Peyer's patch (tissue), 4 donors: ENCODE measurements at regions not wholly inside any gene's neighbourhood (a gene's known extent, or its start where the extent isn't known, plus 50 kb on each side); places are given as distances from the start of the nearest gene placed in this dataset.
"Not testable (repeated sequence)": the region's sequence is repeated elsewhere in the genome, so short reads cannot be mapped to it uniquely, and the experiment has no call there.

Experiments
- DNase-seq, 3 donors: peaks; one replicate each; pipeline ENCODE4 v3.0.0-alpha.2; 2017 to 2019
- H3K27ac ChIP-seq, 4 donors: fragments of 200-600 bp; sonication (generic); one replicate each; pipeline ENCODE4 v1.5.1; 2016 to 2019
- H3K27me3 ChIP-seq, 2 donors: fragments of 200-600 bp; sonication (generic); one replicate each; pipeline ENCODE4 v1.5.1; 2019
- H3K36me3 ChIP-seq, 3 donors: fragments of 200-600 bp; sonication (generic); one replicate each; pipeline ENCODE4 v1.5.1; 2016 to 2019
- H3K4me1 ChIP-seq, 4 donors: fragments of 200-600 bp; sonication (generic); one replicate each; pipeline ENCODE4 v1.5.1; 2016 to 2019
- H3K4me3 ChIP-seq, 4 donors: fragments of 200-600 bp; sonication (generic); 1 replicate in 3 of 4; 2 replicates in 1 of 4; pipeline ENCODE4 v1.5.1; 2016 to 2019; ENCODE audit warnings: mild to moderate bottlenecking in 1 of 4
- H3K9me3 ChIP-seq, 4 donors: fragments of 200-600 bp; sonication (generic); one replicate each; pipeline ENCODE4 v1.5.1; 2016 to 2019; ENCODE audit warnings: mild to moderate bottlenecking in 1 of 4
- POLR2A ChIP-seq, 2 donors: fragments of 450-650 bp; IDR thresholded peaks; one replicate each; pipeline ENCODE4 v1.5.1; 2017; ENCODE audit warnings: antibody characterized with exemption in 2 of 2, mild to moderate bottlenecking in 2 of 2, moderate library complexity in 2 of 2
- TF ChIP-seq, protein P1 (sequence below), 6 experiments: fragments of 450-650 bp in 4 of 6; fragments of 200-600 bp in 2 of 6; sonication (generic) in 1 of 6; IDR thresholded peaks; one replicate each; pipeline ENCODE4 v1.5.1; 2017 to 2019; ENCODE audit warnings: antibody characterized with exemption in 6 of 6, mild to moderate bottlenecking in 3 of 6, moderate library complexity in 1 of 6

DNA sequence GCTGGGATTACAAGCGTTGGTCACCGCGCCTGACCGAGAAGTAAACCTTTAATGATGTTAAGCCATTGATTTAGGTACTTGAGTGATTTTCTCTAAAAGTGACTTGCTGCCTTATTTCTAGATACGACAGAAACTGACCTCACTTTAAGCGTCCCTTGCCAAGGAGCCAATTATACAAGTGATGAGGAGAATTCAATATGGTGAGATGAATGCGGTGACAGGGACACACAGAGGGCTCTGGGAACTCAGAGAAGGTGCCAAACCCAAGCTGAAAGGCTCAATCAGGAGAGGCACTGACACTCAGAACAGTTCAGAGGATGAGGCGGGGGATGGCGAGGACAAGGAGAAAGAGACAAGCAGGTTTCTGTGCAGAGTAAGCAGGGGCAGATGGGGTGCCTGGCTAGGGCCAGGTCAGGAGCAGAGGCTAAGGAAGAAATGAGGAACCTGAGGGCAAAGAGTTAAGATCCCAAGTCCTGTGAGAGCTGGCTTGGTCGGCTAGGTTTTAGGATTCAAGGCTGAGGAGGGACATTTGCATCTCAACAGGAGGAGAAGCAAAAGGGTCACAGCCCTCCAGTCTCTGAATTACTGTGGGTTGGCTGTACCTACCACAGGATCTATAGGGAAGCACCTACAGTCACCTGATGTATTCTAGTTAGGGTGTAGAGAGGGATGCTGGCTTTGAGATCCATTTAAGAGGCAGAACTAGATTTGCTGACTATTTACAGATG, 83.2 kb upstream of the USP24 start:
- peaks cover 0 to 5% (median 0%) of the 10 kb centered on the region in 4 donors for H3K9me3 ChIP-seq
- TF ChIP-seq, protein P1, sequence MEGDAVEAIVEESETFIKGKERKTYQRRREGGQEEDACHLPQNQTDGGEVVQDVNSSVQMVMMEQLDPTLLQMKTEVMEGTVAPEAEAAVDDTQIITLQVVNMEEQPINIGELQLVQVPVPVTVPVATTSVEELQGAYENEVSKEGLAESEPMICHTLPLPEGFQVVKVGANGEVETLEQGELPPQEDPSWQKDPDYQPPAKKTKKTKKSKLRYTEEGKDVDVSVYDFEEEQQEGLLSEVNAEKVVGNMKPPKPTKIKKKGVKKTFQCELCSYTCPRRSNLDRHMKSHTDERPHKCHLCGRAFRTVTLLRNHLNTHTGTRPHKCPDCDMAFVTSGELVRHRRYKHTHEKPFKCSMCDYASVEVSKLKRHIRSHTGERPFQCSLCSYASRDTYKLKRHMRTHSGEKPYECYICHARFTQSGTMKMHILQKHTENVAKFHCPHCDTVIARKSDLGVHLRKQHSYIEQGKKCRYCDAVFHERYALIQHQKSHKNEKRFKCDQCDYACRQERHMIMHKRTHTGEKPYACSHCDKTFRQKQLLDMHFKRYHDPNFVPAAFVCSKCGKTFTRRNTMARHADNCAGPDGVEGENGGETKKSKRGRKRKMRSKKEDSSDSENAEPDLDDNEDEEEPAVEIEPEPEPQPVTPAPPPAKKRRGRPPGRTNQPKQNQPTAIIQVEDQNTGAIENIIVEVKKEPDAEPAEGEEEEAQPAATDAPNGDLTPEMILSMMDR (IDR thresholded peaks at IDR 0.05) = no peak
- TF ChIP-seq POLR2A (IDR thresholded peaks at IDR 0.05) = no peak
- H3K4me1 ChIP-seq = no peaks in the 10 kb centered on the region
- H3K36me3 ChIP-seq = no peaks in the 10 kb centered on the region
- no peak overlapping the region for H3K4me3 ChIP-seq
- no peak for DNase-seq
- H3K27ac ChIP-seq = no peak overlapping the region
- no peaks in the 10 kb centered on the region for H3K27me3 ChIP-seq

DNA sequence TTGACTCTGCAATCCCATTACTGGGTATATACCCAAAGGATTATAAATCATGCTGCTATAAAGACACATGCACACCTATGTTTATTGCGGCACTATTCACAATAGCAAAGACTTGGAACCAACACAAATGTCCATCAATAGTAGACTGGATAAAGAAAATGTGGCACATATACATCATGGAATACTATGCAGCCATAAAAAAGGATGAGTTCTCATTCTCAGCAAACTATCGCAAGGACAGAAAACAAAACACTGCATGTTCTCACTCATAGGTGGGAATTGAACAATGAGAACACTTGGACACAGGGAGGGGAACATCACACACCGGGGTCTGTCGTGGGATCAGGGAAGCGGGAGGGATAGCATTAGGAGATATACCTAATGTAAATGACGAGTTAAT, 81.1 kb upstream of the USP24 start:
- H3K36me3 ChIP-seq, H3K9me3 ChIP-seq, DNase-seq, H3K27ac ChIP-seq, H3K4me3 ChIP-seq, H3K27me3 ChIP-seq, H3K4me1 ChIP-seq: not testable (repeated sequence)

DNA sequence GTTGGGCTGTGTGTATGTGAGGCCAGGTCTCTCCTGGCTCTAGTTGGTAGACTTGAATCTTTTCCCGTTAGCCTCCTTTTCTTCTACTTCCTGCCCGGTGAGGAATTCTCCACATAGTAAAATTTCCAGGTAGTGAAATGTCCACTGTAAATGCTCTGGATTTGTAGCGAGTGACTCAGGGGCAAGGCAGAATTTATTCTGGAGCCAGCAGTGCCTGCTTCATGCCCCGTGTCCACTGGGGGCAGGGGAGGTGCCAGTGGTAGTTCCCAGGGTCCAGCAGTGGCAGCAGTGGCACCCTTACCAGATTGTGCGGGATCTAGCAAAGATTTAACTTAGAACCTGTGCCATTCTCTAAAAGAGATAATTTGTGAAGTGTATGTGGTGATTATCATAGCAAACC, 74.5 kb upstream of the USP24 start:
- Histone ChIP-seq H3K4me1 (no peaks in the 10 kb centered on the region), H3K9me3 (no peaks in the 10 kb centered on the region)
- no peak for TF ChIP-seq POLR2A (IDR thresholded peaks at IDR 0.05)
- TF ChIP-seq, protein P1 (IDR thresholded peaks at IDR 0.05) = no peak

DNA sequence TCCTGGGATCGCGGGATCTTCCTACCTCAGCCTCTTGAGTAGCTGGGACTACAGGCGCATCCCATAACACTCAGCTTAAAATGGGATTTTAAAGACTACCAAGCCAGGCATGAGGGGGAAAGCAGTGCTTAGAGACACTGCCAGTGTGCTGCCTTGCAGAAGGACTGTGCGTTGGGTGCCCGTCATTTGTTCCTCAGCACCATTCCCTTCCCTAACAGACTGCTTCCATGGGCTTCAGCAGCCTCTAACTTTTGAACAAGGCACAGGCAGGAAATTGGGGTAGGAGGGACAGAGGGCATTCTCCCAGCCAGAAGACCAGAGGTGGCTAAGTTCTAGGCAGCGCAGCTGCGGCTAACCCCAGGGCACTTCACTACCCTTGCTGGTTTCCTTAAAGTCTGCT, 73.9 kb upstream of the USP24 start:
- H3K27ac ChIP-seq = no peak overlapping the region
- no peak overlapping the region for H3K4me3 ChIP-seq
- TF ChIP-seq POLR2A (IDR thresholded peaks at IDR 0.05) = no peak
- H3K4me1 ChIP-seq = no peaks in the 10 kb centered on the region
- DNase-seq = no peak
- no peaks in the 10 kb centered on the region for H3K9me3 ChIP-seq
- H3K27me3 ChIP-seq = no peaks in the 10 kb centered on the region
- H3K36me3 ChIP-seq = no peaks in the 10 kb centered on the region

More for the DNA sequence above, 74.5 kb upstream of the USP24 start:
- H3K4me3 ChIP-seq = no peak overlapping the region
- DNase-seq = no peak
- no peaks in the 10 kb centered on the region for H3K27me3 ChIP-seq
- H3K27ac ChIP-seq = no peak overlapping the region
- no peaks in the 10 kb centered on the region for H3K36me3 ChIP-seq

DNA sequence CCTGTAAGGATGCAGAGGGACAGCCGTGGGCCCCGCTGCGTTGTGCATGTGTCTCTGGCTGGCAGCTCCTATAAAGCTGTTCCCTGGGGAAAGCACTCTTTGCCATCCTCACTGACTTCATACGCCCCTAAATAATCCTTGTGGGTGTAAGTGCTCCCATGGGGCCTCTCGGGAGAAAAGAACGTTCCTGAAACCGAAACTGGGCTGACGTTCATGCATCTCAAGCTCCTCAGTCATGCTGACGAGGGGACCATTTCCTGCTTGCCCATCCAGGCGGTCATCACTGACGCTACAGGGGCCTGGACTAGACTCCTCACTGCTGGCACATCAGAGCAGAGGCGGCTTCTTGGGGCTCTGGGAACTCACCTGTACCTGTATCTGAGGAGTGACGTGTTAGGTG, 73.1 kb upstream of the USP24 start:
- no peaks in the 10 kb centered on the region for H3K4me1 ChIP-seq
- H3K4me3 ChIP-seq = peak overlapping the region in 2 of 4 donors; percentile 11 to 16
- DNase-seq = peak in 2 of 3 donors; percentile 59 to 66
- no peaks in the 10 kb centered on the region for H3K36me3 ChIP-seq
- TF ChIP-seq, protein P1 (IDR thresholded peaks at IDR 0.05) = no peak
- no peak for TF ChIP-seq POLR2A (IDR thresholded peaks at IDR 0.05)
- H3K27me3 ChIP-seq = no peaks in the 10 kb centered on the region
- H3K9me3 ChIP-seq = no peaks in the 10 kb centered on the region
- no peak overlapping the region for H3K27ac ChIP-seq

DNA sequence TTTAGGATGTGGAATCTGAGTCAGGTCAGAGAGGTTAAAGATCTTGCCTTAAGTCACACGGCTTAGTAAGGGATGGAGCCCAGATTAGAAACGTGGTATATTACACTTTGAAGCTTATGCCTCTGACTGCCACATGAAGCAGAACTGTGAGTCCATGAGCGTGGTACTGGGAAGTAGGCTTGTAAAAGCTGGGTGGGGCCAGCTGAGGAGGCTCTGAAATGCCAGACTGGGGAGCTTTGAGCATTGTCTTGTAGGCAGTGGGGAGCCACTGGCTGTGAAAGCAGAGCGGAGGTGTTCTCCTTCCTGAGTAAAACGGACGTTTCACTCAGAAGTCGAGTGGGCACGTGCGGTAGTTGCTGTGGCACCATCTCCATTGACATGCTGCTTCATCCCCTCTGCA, 72.6 kb upstream of the USP24 start:
- DNase-seq = no peak
- Histone ChIP-seq H3K4me3 (peak overlapping the region in 1 of 4 donors; percentile 16), H3K9me3 (no peaks in the 10 kb centered on the region), H3K27me3 (no peaks in the 10 kb centered on the region), H3K36me3 (no peaks in the 10 kb centered on the region), H3K4me1 (no peaks in the 10 kb centered on the region), H3K27ac (no peak overlapping the region)
- no peak for TF ChIP-seq POLR2A (IDR thresholded peaks at IDR 0.05)
- TF ChIP-seq, protein P1 (IDR thresholded peaks at IDR 0.05) = no peak
